Activated T-cell treated with anti-CD3 and anti-CD28 coated beads for 24 hours (primary cell): ENCODE measurements at regions not wholly inside any gene's neighbourhood (a gene's known extent, or its start where the extent isn't known, plus 50 kb on each side); places are given as distances from the start of the nearest gene placed in this dataset.
A peak's percentile ranks its signal among the peaks of the same experiment; 100 is the strongest.

Experiments
- DNase-seq: peaks from one replicate; pipeline ENCODE4 v3.0.0-alpha.2; 2020; ENCODE audit warnings: low read depth

- DNase-seq: no peak
These were observed 379.4 kb downstream of the TNS1 start for GRCh38 chr2:217623281-217623912.

- DNase-seq: no peak
These were observed 380.4 kb downstream of the TNS1 start for GRCh38 chr2:217622205-217623060.

GRCh38 chr2:217621391-217621801 is 381.4 kb downstream of the TNS1 start:
- DNase-seq: no peak

GRCh38 chr2:217618744-217619143 is 384.1 kb downstream of the TNS1 start:
- DNase-seq: no peak

GRCh38 chr2:217617616-217618022 is 385.2 kb downstream of the TNS1 start:
- DNase-seq: no peak

GRCh38 chr2:217616936-217617335 is 385.9 kb downstream of the TNS1 start:
- DNase-seq: no peak

GRCh38 chr2:217615171-217615570 is 387.6 kb downstream of the TNS1 start:
- DNase-seq: no peak

- no peak for DNase-seq
These were observed 388.3 kb downstream of the TNS1 start for GRCh38 chr2:217614498-217614897.

GRCh38 chr2:217614096-217614495 is 388.7 kb downstream of the TNS1 start:
- DNase-seq: no peak

GRCh38 chr2:217612920-217613319 is 389.9 kb downstream of the TNS1 start:
- no peak for DNase-seq

- no peak for DNase-seq
These were observed 390.6 kb downstream of the TNS1 start for GRCh38 chr2:217612211-217612610.

- DNase-seq: no peak
These were observed 391.1 kb downstream of the TNS1 start for GRCh38 chr2:217611626-217612127.

- DNase-seq: no peak
These were observed 391.7 kb downstream of the TNS1 start for GRCh38 chr2:217611056-217611455.

GRCh38 chr2:217610401-217610814 is 392.4 kb downstream of the TNS1 start:
- peak; percentile 43 for DNase-seq

GRCh38 chr2:217609952-217610351 is 392.8 kb downstream of the TNS1 start:
- DNase-seq: no peak

GRCh38 chr2:217606296-217606695 is 396.5 kb downstream of the TNS1 start:
- DNase-seq: no peak

GRCh38 chr2:217604527-217605194 is 398.1 kb downstream of the TNS1 start:
- no peak for DNase-seq

GRCh38 chr2:217601601-217602000 is 401.2 kb downstream of the TNS1 start:
- DNase-seq: no peak

GRCh38 chr2:217599906-217600305 is 402.9 kb downstream of the TNS1 start:
- DNase-seq: no peak

- DNase-seq: no peak
These were observed 405.1 kb downstream of the TNS1 start for GRCh38 chr2:217597681-217598080.

GRCh38 chr2:217597145-217597544 is 405.6 kb downstream of the TNS1 start:
- no peak for DNase-seq

- DNase-seq: no peak
These were observed 409.1 kb downstream of the TNS1 start for GRCh38 chr2:217593732-217594131.

GRCh38 chr2:217588266-217588665 is 414.5 kb downstream of the TNS1 start:
- DNase-seq: no peak
